ENCODE measurements at regions not wholly inside any gene's neighbourhood (a gene's known extent, or its start where the extent isn't known, plus 50 kb on each side); places are given as distances from the start of the nearest gene placed in this dataset.

- Histone ChIP-seq H3K27me3 (peaks cover 0 to 11% (median 0%) of the 10 kb centered on the region in 7 donors), H3K27ac (no peak overlapping the region), H3K9me3 (no peaks in the 10 kb centered on the region), H3K4me1 (no peaks in the 10 kb centered on the region), H3K4me3 (no peak overlapping the region), H3K36me3 (no peaks in the 10 kb centered on the region)
- intact Hi-C loops (cut with DNase I): no loop called here
- ATAC-seq (no peak), DNase-seq (no peak)
- TF ChIP-seq CTCF (IDR thresholded peaks at IDR 0.05): no peak
- WGBS, 2 donors: 86 to 90% methylated on average over 6 of the region's 6 CpGs
Observed at GRCh38 chr7:156204820-156205219, 392.6 kb upstream of the SHH start.

- Histone ChIP-seq H3K4me3 (no peak overlapping the region), H3K9me3 (no peaks in the 10 kb centered on the region), H3K27ac (no peak overlapping the region), H3K27me3 (peaks cover 0 to 16% (median 2%) of the 10 kb centered on the region in 7 donors), H3K36me3 (no peaks in the 10 kb centered on the region), H3K4me1 (no peaks in the 10 kb centered on the region)
- intact Hi-C loops (cut with DNase I): no loop called here
- no peak for TF ChIP-seq CTCF (IDR thresholded peaks at IDR 0.05)
- DNase-seq: no peak
- ATAC-seq: no peak
- WGBS, 2 donors: 86 to 87% methylated on average over 10 of the region's 10 CpGs
Observed at GRCh38 chr7:156203923-156204322, 391.7 kb upstream of the SHH start.

GRCh38 chr7:156198277-156198676 lies 386.0 kb upstream of the SHH start:
- Histone ChIP-seq H3K27ac (no peak overlapping the region), H3K36me3 (no peaks in the 10 kb centered on the region), H3K4me3 (no peak overlapping the region), H3K4me1 (no peaks in the 10 kb centered on the region), H3K27me3 (peaks cover 0 to 30% (median 6%) of the 10 kb centered on the region in 7 donors), H3K9me3 (no peaks in the 10 kb centered on the region)
- DNase-seq (no peak), ATAC-seq (no peak)
- 81 to 85% methylated on average over 9 of the region's 9 CpGs for WGBS, 2 donors
- TF ChIP-seq CTCF (IDR thresholded peaks at IDR 0.05): no peak
- intact Hi-C loops (cut with DNase I): no loop called here

GRCh38 chr7:156196649-156197048 lies 384.4 kb upstream of the SHH start:
- TF ChIP-seq CTCF (IDR thresholded peaks at IDR 0.05): no peak
- Histone ChIP-seq H3K4me3 (no peak overlapping the region), H3K36me3 (no peaks in the 10 kb centered on the region), H3K27me3 (peaks cover 0 to 29% (median 6%) of the 10 kb centered on the region in 7 donors), H3K9me3 (no peaks in the 10 kb centered on the region), H3K27ac (no peak overlapping the region), H3K4me1 (no peaks in the 10 kb centered on the region)
- no peak for DNase-seq
- intact Hi-C loops (cut with DNase I): no loop called here
- ATAC-seq: no peak
- WGBS, 2 donors: 84 to 88% methylated on average over 13 of the region's 13 CpGs

Data from heart right ventricle (tissue), 16 donors.